ENCODE measurements at regions not wholly inside any gene's neighbourhood (a gene's known extent, or its start where the extent isn't known, plus 50 kb on each side); places are given as distances from the start of the nearest gene placed in this dataset.

DNA sequence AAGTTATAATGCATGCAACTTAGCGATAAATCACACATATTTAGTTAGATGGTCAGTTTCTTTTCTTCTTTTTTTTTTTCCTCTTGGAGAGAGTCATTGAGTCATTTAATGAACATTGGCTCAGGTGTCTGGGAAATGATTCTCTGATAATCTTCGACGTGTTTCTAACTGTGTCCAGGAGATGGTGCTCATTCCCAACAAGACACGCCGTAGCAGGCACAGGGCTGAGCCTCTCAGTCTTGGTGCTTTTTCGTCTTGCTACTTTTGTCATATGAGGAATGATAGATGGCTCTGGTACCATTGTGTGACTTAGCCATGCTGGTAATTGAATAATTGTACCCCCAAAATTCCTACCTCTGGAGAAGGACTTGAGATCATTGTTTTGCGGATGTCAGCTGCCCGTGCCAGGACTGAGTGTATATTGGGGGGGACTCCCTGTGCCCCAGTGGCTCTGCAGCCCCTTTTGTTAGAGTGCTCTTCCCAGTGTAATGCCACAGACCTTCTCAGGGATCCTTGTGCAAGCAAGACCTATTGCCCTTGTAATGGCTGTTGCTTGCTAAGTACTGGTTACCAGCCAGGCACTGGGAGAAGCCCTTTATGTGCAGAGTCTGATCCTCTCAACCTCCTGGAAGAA lies 107.6 kb upstream of the CYRIA start:
- intact Hi-C loops (cut with DNase I): no loop called here
- no peak for TF ChIP-seq POLR2AphosphoS5 (IDR thresholded peaks at IDR 0.05; ENCODE audit: insufficient read depth in 1 of 2, low read depth in 1 of 2)
- TF ChIP-seq POLR2A (IDR thresholded peaks at IDR 0.05): no peak
- TF ChIP-seq CTCF (IDR thresholded peaks at IDR 0.05): peak in 1 of 3 experiments; percentile 43
- DNase-seq (ENCODE audit: extremely low spot score in 2 of 2): no peak

DNA sequence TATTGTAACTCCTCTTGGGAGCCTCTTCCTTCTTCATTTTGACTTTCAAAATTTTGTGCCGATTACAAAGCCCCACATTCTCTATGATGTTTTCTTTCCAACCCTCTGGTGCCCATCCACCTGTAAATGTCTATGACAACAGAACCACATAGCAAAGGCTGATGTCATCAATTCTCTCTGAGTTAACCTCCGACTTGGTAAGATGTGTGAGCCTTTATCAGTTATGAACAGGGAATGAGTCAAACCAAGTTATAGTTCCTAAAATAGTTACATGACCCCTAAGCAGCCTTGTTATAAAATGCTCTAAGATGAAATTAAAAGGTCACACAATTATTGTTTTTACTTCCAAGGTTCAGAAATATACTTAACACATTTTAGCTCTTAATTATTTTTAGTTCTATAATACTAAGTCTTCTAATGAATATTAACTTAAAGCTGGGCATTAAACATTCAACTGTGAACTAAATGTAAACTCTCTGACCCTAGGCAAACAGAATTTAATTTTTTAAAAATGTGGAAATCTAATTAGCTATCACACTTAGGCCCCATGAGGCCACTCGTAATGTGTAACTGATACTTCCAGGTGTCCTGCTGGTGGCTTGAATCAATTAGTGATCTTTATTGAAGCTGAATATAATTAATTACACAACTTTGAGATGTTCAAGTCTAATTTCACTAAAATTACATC lies 102.3 kb upstream of the CYRIA start:
- Histone ChIP-seq H3K4me3 (no peak overlapping the region), H3K36me3 (no peaks in the 10 kb centered on the region), H3K27ac (no peak overlapping the region), H3K9me3 (no peaks in the 10 kb centered on the region), H3K4me1 (no peaks in the 10 kb centered on the region), H3K27me3 (no peaks in the 10 kb centered on the region)
- DNase-seq (ENCODE audit: extremely low spot score in 2 of 2): no peak
- no peak for TF ChIP-seq POLR2A (IDR thresholded peaks at IDR 0.05)
- no peak for TF ChIP-seq CTCF (IDR thresholded peaks at IDR 0.05)
- TF ChIP-seq POLR2AphosphoS5 (IDR thresholded peaks at IDR 0.05; ENCODE audit: insufficient read depth in 1 of 2, low read depth in 1 of 2): no peak
- intact Hi-C loops (cut with DNase I): no loop called here

More for the DNA sequence above, 107.6 kb upstream of the CYRIA start:
- Histone ChIP-seq H3K4me1 (no peaks in the 10 kb centered on the region), H3K36me3 (no peaks in the 10 kb centered on the region), H3K9me3 (no peaks in the 10 kb centered on the region), H3K27me3 (no peaks in the 10 kb centered on the region), H3K4me3 (no peak overlapping the region), H3K27ac (no peak overlapping the region)

- Histone ChIP-seq H3K27me3 (no peaks in the 10 kb centered on the region), H3K4me3 (no peak overlapping the region), H3K9me3 (no peaks in the 10 kb centered on the region), H3K27ac (no peak overlapping the region), H3K4me1 (no peaks in the 10 kb centered on the region), H3K36me3 (no peaks in the 10 kb centered on the region)
- intact Hi-C loops (cut with DNase I): no loop called here
- TF ChIP-seq CTCF (IDR thresholded peaks at IDR 0.05) (no peak), POLR2AphosphoS5 (IDR thresholded peaks at IDR 0.05; ENCODE audit: insufficient read depth in 1 of 2, low read depth in 1 of 2) (no peak), POLR2A (IDR thresholded peaks at IDR 0.05) (no peak)
- no peak for DNase-seq (ENCODE audit: extremely low spot score in 2 of 2)
Measured at GRCh38 chr2:16765356-16765755, 99.7 kb upstream of the CYRIA start.

DNA sequence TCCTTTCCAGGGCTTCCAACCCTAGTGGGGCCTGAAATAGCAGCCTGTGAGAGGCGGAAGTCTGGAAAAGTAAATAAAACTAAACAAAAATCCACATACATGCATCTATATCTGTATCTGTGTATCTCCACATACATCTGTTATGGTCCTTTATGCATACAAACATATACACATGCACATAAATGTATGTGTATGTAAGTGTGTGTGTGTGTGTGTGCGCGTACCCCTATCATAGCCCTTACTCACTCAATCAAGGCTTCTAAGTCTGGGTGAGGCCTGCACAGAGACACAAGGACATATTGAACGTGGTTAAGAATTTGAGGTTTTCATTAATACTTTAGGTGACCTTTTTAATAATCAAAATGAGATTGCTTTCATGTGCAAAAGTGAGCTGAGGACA lies 98.9 kb upstream of the CYRIA start:
- no peak for DNase-seq (ENCODE audit: extremely low spot score in 2 of 2)
- no peaks in the 10 kb centered on the region for H3K9me3 ChIP-seq
- H3K27ac ChIP-seq: no peak overlapping the region
- H3K4me1 ChIP-seq: no peaks in the 10 kb centered on the region
- H3K27me3 ChIP-seq: no peaks in the 10 kb centered on the region
- intact Hi-C loops (cut with DNase I): no loop called here
- no peak overlapping the region for H3K4me3 ChIP-seq
- TF ChIP-seq POLR2A (IDR thresholded peaks at IDR 0.05) (no peak), CTCF (IDR thresholded peaks at IDR 0.05) (no peak), POLR2AphosphoS5 (IDR thresholded peaks at IDR 0.05; ENCODE audit: insufficient read depth in 1 of 2, low read depth in 1 of 2) (no peak)
- no peaks in the 10 kb centered on the region for H3K36me3 ChIP-seq

GRCh38 chr2:16763493-16763899 lies 97.9 kb upstream of the CYRIA start:
- no peaks in the 10 kb centered on the region for H3K4me1 ChIP-seq
- TF ChIP-seq POLR2A (IDR thresholded peaks at IDR 0.05): no peak
- no peaks in the 10 kb centered on the region for H3K27me3 ChIP-seq
- intact Hi-C loops (cut with DNase I): no loop called here
- no peak overlapping the region for H3K4me3 ChIP-seq
- no peak for DNase-seq (ENCODE audit: extremely low spot score in 2 of 2)
- H3K27ac ChIP-seq: no peak overlapping the region
- no peaks in the 10 kb centered on the region for H3K36me3 ChIP-seq
- no peaks in the 10 kb centered on the region for H3K9me3 ChIP-seq
